HEK293 (cell line): ENCODE measurements at regions not wholly inside any gene's neighbourhood (a gene's known extent, or its start where the extent isn't known, plus 50 kb on each side); places are given as distances from the start of the nearest gene placed in this dataset.

Experiments used
- CTCF ChIA-PET: fragments of 350-600 bp; formaldehyde crosslinking; extraction: SDS; loops from one replicate; lab custom pipeline; 2021; ENCODE audit warnings: antibody characterized with exemption; lab: Yijun Ruan, JAX
- POLR2A ChIA-PET: fragments of 300-600 bp; formaldehyde crosslinking; extraction: SDS; loops from one replicate; lab custom pipeline; 2020; ENCODE audit warnings: antibody characterized with exemption, inconsistent platforms; lab: Yijun Ruan, JAX
- H3K27ac ChIP-seq: fragments of 200-500 bp; sonication (Bioruptor generic); 2 replicates; pipeline ENCODE4 v1.5.1; 2014; ENCODE audit warnings: low read depth, low read length, control low read depth, inconsistent platforms; ENCODE audit errors: extremely low read depth
- H3K36me3 ChIP-seq, 2 experiments: fragments of 200-500 bp in 1 of 2; sonication (Bioruptor generic) in 1 of 2; 1 replicate in 1 of 2; 2 replicates in 1 of 2; pipeline ENCODE4 v1.5.1; 2014 to 2017; ENCODE audit warnings: inconsistent platforms in 2 of 2, low read length in 2 of 2; ENCODE audit not compliant: control insufficient read depth in 2 of 2, insufficient read depth in 1 of 2
- H3K4me1 ChIP-seq: fragments of 200-500 bp; sonication (Bioruptor generic); 2 replicates; pipeline ENCODE4 v1.5.1; 2014; ENCODE audit warnings: mild to moderate bottlenecking, low read length, inconsistent platforms; ENCODE audit not compliant: control insufficient read depth, insufficient read depth
- H3K4me3 ChIP-seq: 2 replicates; pipeline ENCODE4 v1.5.1; 2011; ENCODE audit warnings: low read depth, mild to moderate bottlenecking, control low read depth, low read length, moderate library complexity
- H3K9me3 ChIP-seq: fragments of 200-500 bp; sonication (Bioruptor generic); 2 replicates; pipeline ENCODE4 v1.5.1; 2014; ENCODE audit warnings: low read depth, low read length, inconsistent platforms; ENCODE audit not compliant: control insufficient read depth, insufficient read depth
- GLI2 ChIP-seq: fragments of 450-650 bp; formaldehyde crosslinking; IDR thresholded peaks from 2 replicates; pipeline ENCODE4; 2017; ENCODE audit warnings: missing biosample characterization, missing genetic modification characterization, low read depth, borderline replicate concordance
- GLI4 ChIP-seq: fragments of 450-650 bp; formaldehyde crosslinking; IDR thresholded peaks from 2 replicates; pipeline ENCODE4 v1.5.1; 2016; ENCODE audit warnings: missing biosample characterization, missing genetic modification characterization
- SCRT1 ChIP-seq: fragments of 450-650 bp; formaldehyde crosslinking; IDR thresholded peaks from 2 replicates; pipeline ENCODE4 v1.5.1; 2016; ENCODE audit warnings: missing biosample characterization, missing genetic modification characterization, borderline replicate concordance
- SP3 ChIP-seq: fragments of 450-650 bp; formaldehyde crosslinking; IDR thresholded peaks from 2 replicates; pipeline ENCODE4 v1.5.1; 2016; ENCODE audit warnings: missing biosample characterization, missing genetic modification characterization
- ZNF138 ChIP-seq: fragments of 450-650 bp; formaldehyde crosslinking; IDR thresholded peaks from 2 replicates; pipeline ENCODE4 v1.5.1; 2016; ENCODE audit warnings: missing biosample characterization, missing genetic modification characterization, borderline replicate concordance
- ZNF169 ChIP-seq: fragments of 450-650 bp; formaldehyde crosslinking; IDR thresholded peaks from 2 replicates; pipeline ENCODE4 v1.5.1; 2016; ENCODE audit warnings: missing biosample characterization, missing genetic modification characterization
- ZNF174 ChIP-seq: fragments of 450-650 bp; formaldehyde crosslinking; IDR thresholded peaks from 2 replicates; pipeline ENCODE4 v1.5.0; 2017; ENCODE audit warnings: missing biosample characterization, mild to moderate bottlenecking, missing genetic modification characterization
- ZNF2 ChIP-seq: fragments of 450-650 bp; formaldehyde crosslinking; IDR thresholded peaks from 2 replicates; pipeline ENCODE4 v1.5.1; 2016; ENCODE audit warnings: missing biosample characterization, missing genetic modification characterization
- ZNF335 ChIP-seq: fragments of 450-650 bp; formaldehyde crosslinking; conservative IDR thresholded peaks from 2 replicates; pipeline ENCODE4 v1.5.1; 2016; ENCODE audit warnings: missing biosample characterization, missing genetic modification characterization
- ZNF473 ChIP-seq: fragments of 450-650 bp; formaldehyde crosslinking; IDR thresholded peaks from 2 replicates; pipeline ENCODE4 v1.5.1; 2017; ENCODE audit warnings: missing biosample characterization, missing genetic modification characterization
- ZNF48 ChIP-seq: fragments of 450-650 bp; formaldehyde crosslinking; IDR thresholded peaks from 2 replicates; pipeline ENCODE4 v1.5.1; 2016; ENCODE audit warnings: missing biosample characterization, missing genetic modification characterization
- ZNF510 ChIP-seq: fragments of 450-650 bp; formaldehyde crosslinking; IDR thresholded peaks from 2 replicates; pipeline ENCODE4 v1.5.1; 2018; ENCODE audit warnings: mild to moderate bottlenecking, missing genetic modification characterization, missing biosample characterization; ENCODE audit not compliant: insufficient replicate concordance
- ZNF600 ChIP-seq: fragments of 450-650 bp; formaldehyde crosslinking; IDR thresholded peaks from 2 replicates; pipeline ENCODE4 v1.5.1; 2016; ENCODE audit warnings: missing biosample characterization, missing genetic modification characterization
- ZNF670 ChIP-seq: fragments of 450-650 bp; formaldehyde crosslinking; IDR thresholded peaks from 2 replicates; pipeline ENCODE4 v1.5.1; 2016; ENCODE audit warnings: missing biosample characterization, missing genetic modification characterization, low read depth
- ZNF768 ChIP-seq: fragments of 450-650 bp; formaldehyde crosslinking; IDR thresholded peaks from 2 replicates; pipeline ENCODE4 v1.5.1; 2018; ENCODE audit warnings: missing biosample characterization, mild to moderate bottlenecking, missing genetic modification characterization
- ZNF777 ChIP-seq: fragments of 450-650 bp; formaldehyde crosslinking; IDR thresholded peaks from 2 replicates; pipeline ENCODE4 v1.5.1; 2017; ENCODE audit warnings: missing biosample characterization, missing genetic modification characterization, borderline replicate concordance
- ZNF830 ChIP-seq: fragments of 450-650 bp; IDR thresholded peaks from 2 replicates; pipeline ENCODE4 v1.5.0; 2018; ENCODE audit warnings: missing biosample characterization, missing genetic modification characterization, low read depth, mild to moderate bottlenecking, moderate library complexity
- ZNF837 ChIP-seq: fragments of 450-650 bp; formaldehyde crosslinking; IDR thresholded peaks from 2 replicates; pipeline ENCODE4 v1.5.1; 2016; ENCODE audit warnings: missing biosample characterization, missing genetic modification characterization
- TF ChIP-seq, protein P1 (sequence below): fragments of 450-650 bp; formaldehyde crosslinking; IDR thresholded peaks from 2 replicates; pipeline ENCODE4 v1.5.1; 2016; ENCODE audit warnings: missing biosample characterization, missing genetic modification characterization, borderline replicate concordance
- TF ChIP-seq, protein P2 (sequence below): fragments of 450-650 bp; formaldehyde crosslinking; IDR thresholded peaks from 2 replicates; pipeline ENCODE4 v1.5.1; 2016; ENCODE audit warnings: missing biosample characterization, missing genetic modification characterization
- TF ChIP-seq, protein P3 (sequence below): fragments of 450-650 bp; formaldehyde crosslinking; IDR thresholded peaks from 2 replicates; pipeline ENCODE4; 2016; ENCODE audit warnings: missing biosample characterization, missing genetic modification characterization
- TF ChIP-seq, protein P4 (sequence below): fragments of 450-650 bp; formaldehyde crosslinking; conservative IDR thresholded peaks from 2 replicates; pipeline ENCODE4 v1.5.1; 2016; ENCODE audit warnings: low read depth, missing biosample characterization, missing genetic modification characterization
- TF ChIP-seq, protein P5 (sequence below): fragments of 450-650 bp; formaldehyde crosslinking; IDR thresholded peaks from 2 replicates; pipeline ENCODE4 v1.5.1; 2017; ENCODE audit warnings: missing biosample characterization, missing genetic modification characterization
- TF ChIP-seq, protein P6 (sequence below): fragments of 450-650 bp; formaldehyde crosslinking; IDR thresholded peaks from 2 replicates; pipeline ENCODE4 v1.5.1; 2016; ENCODE audit warnings: missing biosample characterization, missing genetic modification characterization, low read depth
- TF ChIP-seq, protein P7 (sequence below): sonication (generic); formaldehyde crosslinking; IDR thresholded peaks from 2 replicates; pipeline ENCODE4 v1.8.1; 2022; ENCODE audit warnings: mild to moderate bottlenecking, moderate library complexity, missing genetic modification reagents

DNA sequence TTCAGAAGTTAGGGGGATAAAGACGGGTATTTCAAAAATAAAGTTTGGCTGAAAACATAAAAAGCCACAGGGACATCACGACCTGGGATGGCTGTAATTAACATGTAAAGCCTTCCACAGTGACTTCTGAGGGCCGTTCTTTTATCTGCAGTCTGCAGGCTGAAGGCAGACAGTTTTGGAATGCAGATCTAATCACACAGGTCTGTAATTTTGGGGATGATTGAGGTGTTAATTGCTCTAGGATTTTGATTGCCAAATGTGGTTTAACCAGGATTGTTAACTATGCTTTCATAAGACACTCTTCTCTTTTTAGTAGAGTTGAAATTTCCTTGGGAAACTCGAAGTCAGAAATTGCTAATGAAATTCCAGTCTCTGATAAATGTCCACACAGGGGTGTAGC is 355.5 kb downstream of the ATP23 start (continued):
- TF ChIP-seq, protein P1, sequence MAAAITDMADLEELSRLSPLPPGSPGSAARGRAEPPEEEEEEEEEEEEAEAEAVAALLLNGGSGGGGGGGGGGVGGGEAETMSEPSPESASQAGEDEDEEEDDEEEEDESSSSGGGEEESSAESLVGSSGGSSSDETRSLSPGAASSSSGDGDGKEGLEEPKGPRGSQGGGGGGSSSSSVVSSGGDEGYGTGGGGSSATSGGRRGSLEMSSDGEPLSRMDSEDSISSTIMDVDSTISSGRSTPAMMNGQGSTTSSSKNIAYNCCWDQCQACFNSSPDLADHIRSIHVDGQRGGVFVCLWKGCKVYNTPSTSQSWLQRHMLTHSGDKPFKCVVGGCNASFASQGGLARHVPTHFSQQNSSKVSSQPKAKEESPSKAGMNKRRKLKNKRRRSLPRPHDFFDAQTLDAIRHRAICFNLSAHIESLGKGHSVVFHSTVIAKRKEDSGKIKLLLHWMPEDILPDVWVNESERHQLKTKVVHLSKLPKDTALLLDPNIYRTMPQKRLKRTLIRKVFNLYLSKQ = no peak
- TF ChIP-seq, protein P2, sequence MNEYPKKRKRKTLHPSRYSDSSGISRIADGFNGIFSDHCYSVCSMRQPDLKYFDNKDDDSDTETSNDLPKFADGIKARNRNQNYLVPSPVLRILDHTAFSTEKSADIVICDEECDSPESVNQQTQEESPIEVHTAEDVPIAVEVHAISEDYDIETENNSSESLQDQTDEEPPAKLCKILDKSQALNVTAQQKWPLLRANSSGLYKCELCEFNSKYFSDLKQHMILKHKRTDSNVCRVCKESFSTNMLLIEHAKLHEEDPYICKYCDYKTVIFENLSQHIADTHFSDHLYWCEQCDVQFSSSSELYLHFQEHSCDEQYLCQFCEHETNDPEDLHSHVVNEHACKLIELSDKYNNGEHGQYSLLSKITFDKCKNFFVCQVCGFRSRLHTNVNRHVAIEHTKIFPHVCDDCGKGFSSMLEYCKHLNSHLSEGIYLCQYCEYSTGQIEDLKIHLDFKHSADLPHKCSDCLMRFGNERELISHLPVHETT (tag by site-specific recombination) = no peak
- TF ChIP-seq GLI2 (tag by site-specific recombination) (no peak), ZNF670 (tag by site-specific recombination) (no peak), ZNF777 (tag by site-specific recombination) (no peak), ZNF169 (tag by site-specific recombination) (no peak), ZNF48 (tag by site-specific recombination) (no peak), ZNF830 (tag by site-specific recombination) (no peak), ZNF335 (tag by site-specific recombination) (no peak)

DNA sequence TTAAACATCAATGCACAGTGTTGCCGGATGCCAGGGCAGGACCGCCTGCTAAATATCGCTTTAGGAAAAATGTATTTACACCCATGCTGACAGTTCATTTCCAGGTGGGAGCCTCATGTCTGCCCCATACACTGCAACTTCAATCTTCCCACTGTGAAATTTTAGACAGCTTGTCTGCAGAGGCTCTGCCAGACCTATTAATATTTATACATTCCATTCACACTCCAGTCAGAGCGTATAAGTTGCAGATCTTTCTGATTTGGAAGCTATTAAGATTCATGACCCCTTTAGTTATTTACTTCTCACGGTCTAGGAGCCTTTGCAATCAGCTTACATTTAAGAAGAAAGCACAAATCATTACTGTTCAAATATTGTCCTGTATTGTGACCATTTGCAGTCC is 357.4 kb downstream of the ATP23 start:
- no peak overlapping the region for H3K4me3 ChIP-seq
- no peaks in the 10 kb centered on the region for H3K9me3 ChIP-seq
- ChIA-PET CTCF (no interaction called here), POLR2A (no interaction called here)
- no peaks in the 10 kb centered on the region for H3K36me3 ChIP-seq
- no peak overlapping the region for H3K27ac ChIP-seq
- no peaks in the 10 kb centered on the region for H3K4me1 ChIP-seq
- TF ChIP-seq ZNF2 (tag by site-specific recombination) = no peak
- TF ChIP-seq GLI2 (tag by site-specific recombination) = no peak
- no peak for TF ChIP-seq GLI4
- TF ChIP-seq, protein P3, sequence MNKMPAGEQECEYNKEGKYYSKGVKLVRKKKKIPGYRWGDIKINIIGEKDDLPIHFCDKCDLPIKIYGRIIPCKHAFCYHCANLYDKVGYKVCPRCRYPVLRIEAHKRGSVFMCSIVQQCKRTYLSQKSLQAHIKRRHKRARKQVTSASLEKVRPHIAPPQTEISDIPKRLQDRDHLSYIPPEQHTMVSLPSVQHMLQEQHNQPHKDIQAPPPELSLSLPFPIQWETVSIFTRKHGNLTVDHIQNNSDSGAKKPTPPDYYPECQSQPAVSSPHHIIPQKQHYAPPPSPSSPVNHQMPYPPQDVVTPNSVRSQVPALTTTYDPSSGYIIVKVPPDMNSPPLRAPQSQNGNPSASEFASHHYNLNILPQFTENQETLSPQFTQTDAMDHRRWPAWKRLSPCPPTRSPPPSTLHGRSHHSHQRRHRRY (tag by site-specific recombination) = no peak
- TF ChIP-seq, protein P4, sequence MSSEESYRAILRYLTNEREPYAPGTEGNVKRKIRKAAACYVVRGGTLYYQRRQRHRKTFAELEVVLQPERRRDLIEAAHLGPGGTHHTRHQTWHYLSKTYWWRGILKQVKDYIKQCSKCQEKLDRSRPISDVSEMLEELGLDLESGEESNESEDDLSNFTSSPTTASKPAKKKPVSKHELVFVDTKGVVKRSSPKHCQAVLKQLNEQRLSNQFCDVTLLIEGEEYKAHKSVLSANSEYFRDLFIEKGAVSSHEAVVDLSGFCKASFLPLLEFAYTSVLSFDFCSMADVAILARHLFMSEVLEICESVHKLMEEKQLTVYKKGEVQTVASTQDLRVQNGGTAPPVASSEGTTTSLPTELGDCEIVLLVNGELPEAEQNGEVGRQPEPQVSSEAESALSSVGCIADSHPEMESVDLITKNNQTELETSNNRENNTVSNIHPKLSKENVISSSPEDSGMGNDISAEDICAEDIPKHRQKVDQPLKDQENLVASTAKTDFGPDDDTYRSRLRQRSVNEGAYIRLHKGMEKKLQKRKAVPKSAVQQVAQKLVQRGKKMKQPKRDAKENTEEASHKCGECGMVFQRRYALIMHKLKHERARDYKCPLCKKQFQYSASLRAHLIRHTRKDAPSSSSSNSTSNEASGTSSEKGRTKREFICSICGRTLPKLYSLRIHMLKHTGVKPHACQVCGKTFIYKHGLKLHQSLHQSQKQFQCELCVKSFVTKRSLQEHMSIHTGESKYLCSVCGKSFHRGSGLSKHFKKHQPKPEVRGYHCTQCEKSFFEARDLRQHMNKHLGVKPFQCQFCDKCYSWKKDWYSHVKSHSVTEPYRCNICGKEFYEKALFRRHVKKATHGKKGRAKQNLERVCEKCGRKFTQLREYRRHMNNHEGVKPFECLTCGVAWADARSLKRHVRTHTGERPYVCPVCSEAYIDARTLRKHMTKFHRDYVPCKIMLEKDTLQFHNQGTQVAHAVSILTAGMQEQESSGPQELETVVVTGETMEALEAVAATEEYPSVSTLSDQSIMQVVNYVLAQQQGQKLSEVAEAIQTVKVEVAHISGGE (tag by site-specific recombination) = no peak
- TF ChIP-seq, protein P5, sequence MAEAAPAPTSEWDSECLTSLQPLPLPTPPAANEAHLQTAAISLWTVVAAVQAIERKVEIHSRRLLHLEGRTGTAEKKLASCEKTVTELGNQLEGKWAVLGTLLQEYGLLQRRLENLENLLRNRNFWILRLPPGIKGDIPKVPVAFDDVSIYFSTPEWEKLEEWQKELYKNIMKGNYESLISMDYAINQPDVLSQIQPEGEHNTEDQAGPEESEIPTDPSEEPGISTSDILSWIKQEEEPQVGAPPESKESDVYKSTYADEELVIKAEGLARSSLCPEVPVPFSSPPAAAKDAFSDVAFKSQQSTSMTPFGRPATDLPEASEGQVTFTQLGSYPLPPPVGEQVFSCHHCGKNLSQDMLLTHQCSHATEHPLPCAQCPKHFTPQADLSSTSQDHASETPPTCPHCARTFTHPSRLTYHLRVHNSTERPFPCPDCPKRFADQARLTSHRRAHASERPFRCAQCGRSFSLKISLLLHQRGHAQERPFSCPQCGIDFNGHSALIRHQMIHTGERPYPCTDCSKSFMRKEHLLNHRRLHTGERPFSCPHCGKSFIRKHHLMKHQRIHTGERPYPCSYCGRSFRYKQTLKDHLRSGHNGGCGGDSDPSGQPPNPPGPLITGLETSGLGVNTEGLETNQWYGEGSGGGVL (tag by site-specific recombination) = no peak
- TF ChIP-seq ZNF837 (tag by site-specific recombination) = no peak
- TF ChIP-seq, protein P6, sequence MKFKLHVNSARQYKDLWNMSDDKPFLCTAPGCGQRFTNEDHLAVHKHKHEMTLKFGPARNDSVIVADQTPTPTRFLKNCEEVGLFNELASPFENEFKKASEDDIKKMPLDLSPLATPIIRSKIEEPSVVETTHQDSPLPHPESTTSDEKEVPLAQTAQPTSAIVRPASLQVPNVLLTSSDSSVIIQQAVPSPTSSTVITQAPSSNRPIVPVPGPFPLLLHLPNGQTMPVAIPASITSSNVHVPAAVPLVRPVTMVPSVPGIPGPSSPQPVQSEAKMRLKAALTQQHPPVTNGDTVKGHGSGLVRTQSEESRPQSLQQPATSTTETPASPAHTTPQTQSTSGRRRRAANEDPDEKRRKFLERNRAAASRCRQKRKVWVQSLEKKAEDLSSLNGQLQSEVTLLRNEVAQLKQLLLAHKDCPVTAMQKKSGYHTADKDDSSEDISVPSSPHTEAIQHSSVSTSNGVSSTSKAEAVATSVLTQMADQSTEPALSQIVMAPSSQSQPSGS = no peak
- TF ChIP-seq, protein P7, sequence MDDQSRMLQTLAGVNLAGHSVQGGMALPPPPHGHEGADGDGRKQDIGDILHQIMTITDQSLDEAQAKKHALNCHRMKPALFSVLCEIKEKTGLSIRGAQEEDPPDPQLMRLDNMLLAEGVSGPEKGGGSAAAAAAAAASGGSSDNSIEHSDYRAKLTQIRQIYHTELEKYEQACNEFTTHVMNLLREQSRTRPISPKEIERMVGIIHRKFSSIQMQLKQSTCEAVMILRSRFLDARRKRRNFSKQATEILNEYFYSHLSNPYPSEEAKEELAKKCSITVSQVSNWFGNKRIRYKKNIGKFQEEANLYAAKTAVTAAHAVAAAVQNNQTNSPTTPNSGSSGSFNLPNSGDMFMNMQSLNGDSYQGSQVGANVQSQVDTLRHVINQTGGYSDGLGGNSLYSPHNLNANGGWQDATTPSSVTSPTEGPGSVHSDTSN (CRISPR knock-in tag) = no peak
- TF ChIP-seq ZNF473 (tag by site-specific recombination) = no peak
- TF ChIP-seq ZNF174 (tag by site-specific recombination) = no peak
- TF ChIP-seq ZNF600 (tag by site-specific recombination) = no peak
- no peak for TF ChIP-seq SCRT1 (tag by site-specific recombination)
- TF ChIP-seq ZNF138 = no peak
- no peak for TF ChIP-seq ZNF510 (tag by site-specific recombination)
- no peak for TF ChIP-seq SP3 (tag by site-specific recombination)
- TF ChIP-seq ZNF768 = no peak
- TF ChIP-seq ZNF777 (tag by site-specific recombination) = no peak
